Right lobe of liver (tissue), 4 donors: ENCODE measurements at regions not wholly inside any gene's neighbourhood (a gene's known extent, or its start where the extent isn't known, plus 50 kb on each side); places are given as distances from the start of the nearest gene placed in this dataset.

Experiments
- POLR2A ChIP-seq: fragments of 450-650 bp; IDR thresholded peaks from one replicate; pipeline ENCODE4 v1.6.1; 2017; ENCODE audit warnings: antibody characterized with exemption, mild to moderate bottlenecking
- TF ChIP-seq, protein P1 (sequence below), 4 donors: fragments of 200-600 bp in 3 of 4; fragments of 450-650 bp in 1 of 4; IDR thresholded peaks; one replicate each; pipeline versions ENCODE4 v1.5.1 to v1.8.0; 2016 to 2022; ENCODE audit warnings: antibody characterized with exemption in 4 of 4, mild to moderate bottlenecking in 2 of 4
- donor health status: DM: no; HTN: no; CAD: no.
- donor health status: DM: no; HTN: no; CAD: no.
- donor health status: DM: no; HTN: yes; CAD: no.

DNA sequence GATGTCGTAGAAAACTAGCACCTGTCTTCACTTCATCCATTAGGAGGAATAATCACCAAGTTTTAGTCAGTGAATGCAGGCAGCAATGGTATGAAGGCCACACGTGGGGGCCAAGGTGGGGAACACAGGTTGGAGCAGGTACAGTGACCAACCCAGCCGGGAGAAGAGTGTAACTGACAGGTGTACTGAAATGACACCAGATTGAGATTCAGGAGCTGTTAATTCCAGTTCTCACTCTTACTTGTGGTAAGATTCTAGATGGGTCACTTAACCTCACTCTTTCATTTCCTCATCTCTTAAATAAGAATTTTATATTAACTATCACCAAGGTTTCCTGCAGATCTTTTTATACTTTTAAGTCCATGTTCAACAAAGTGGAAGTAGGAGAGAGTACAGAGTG is 206.2 kb upstream of the PTBP2 start:
- TF ChIP-seq, protein P1, sequence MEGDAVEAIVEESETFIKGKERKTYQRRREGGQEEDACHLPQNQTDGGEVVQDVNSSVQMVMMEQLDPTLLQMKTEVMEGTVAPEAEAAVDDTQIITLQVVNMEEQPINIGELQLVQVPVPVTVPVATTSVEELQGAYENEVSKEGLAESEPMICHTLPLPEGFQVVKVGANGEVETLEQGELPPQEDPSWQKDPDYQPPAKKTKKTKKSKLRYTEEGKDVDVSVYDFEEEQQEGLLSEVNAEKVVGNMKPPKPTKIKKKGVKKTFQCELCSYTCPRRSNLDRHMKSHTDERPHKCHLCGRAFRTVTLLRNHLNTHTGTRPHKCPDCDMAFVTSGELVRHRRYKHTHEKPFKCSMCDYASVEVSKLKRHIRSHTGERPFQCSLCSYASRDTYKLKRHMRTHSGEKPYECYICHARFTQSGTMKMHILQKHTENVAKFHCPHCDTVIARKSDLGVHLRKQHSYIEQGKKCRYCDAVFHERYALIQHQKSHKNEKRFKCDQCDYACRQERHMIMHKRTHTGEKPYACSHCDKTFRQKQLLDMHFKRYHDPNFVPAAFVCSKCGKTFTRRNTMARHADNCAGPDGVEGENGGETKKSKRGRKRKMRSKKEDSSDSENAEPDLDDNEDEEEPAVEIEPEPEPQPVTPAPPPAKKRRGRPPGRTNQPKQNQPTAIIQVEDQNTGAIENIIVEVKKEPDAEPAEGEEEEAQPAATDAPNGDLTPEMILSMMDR (IDR thresholded peaks at IDR 0.05), result no peak
- TF ChIP-seq POLR2A, result no peak
